ENCODE measurements at regions not wholly inside any gene's neighbourhood (a gene's known extent, or its start where the extent isn't known, plus 50 kb on each side); places are given as distances from the start of the nearest gene placed in this dataset.
"Not testable (repeated sequence)": the region's sequence is repeated elsewhere in the genome, so short reads cannot be mapped to it uniquely, and the experiment has no call there.

DNA sequence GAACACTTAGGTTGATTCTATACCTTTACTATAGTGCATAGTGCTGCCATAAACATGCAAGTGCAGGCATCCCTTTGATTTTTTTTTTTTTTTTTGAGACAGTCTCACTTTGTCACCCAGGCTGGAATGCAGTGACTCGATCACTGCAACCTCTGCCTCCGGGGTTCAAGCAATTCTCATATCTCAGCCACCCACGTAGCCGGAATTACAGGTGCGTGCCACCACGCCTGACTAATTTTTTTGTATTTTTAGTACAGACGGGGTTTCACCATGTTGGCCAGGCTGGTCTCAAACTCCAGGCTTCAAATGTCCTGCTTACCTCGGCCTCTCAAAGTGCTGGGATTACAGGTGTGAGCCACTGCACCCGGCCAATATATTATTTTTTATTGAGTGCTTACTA is 140.0 kb upstream of the OLIG3 start:
- not testable (repeated sequence) for H3K4me1 ChIP-seq (ENCODE audit: insufficient read depth); H3K36me3 ChIP-seq (ENCODE audit: insufficient read depth); H3K4me3 ChIP-seq (ENCODE audit: low read depth, low read length); H3K27ac ChIP-seq (ENCODE audit: low read depth); DNase-seq (ENCODE audit: extremely low spot score)
- WGBS, result 83% methylated on average over 9 of the region's 9 CpGs

DNA sequence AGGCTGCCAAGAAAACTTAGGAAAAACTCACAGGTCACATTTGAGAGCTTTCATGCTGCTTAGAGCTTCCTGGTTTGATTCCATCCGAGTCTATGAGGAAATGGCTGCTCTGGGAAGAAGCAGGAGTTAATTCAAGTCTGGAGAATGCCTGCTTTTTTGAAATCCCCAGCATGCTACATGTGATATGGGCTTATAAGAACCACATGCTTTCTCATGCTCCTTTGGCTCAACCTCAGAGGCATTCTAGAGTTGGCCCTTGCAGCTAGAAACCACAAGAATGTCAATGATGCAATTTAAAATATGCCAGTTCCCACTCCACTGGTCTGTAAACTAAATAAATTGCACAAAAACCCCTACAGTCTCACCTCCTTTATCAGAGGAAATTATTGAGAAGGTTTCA is 142.9 kb upstream of the OLIG3 start:
- WGBS, result 39% methylated on average over 1 of the region's 1 CpG
- Histone ChIP-seq H3K4me1 (ENCODE audit: insufficient read depth) (no peaks in the 10 kb centered on the region), H3K4me3 (ENCODE audit: low read depth, low read length) (no peak overlapping the region), H3K27ac (ENCODE audit: low read depth) (no peak overlapping the region), H3K36me3 (ENCODE audit: insufficient read depth) (no peaks in the 10 kb centered on the region)
- peak; percentile 5 for DNase-seq (ENCODE audit: extremely low spot score)

DNA sequence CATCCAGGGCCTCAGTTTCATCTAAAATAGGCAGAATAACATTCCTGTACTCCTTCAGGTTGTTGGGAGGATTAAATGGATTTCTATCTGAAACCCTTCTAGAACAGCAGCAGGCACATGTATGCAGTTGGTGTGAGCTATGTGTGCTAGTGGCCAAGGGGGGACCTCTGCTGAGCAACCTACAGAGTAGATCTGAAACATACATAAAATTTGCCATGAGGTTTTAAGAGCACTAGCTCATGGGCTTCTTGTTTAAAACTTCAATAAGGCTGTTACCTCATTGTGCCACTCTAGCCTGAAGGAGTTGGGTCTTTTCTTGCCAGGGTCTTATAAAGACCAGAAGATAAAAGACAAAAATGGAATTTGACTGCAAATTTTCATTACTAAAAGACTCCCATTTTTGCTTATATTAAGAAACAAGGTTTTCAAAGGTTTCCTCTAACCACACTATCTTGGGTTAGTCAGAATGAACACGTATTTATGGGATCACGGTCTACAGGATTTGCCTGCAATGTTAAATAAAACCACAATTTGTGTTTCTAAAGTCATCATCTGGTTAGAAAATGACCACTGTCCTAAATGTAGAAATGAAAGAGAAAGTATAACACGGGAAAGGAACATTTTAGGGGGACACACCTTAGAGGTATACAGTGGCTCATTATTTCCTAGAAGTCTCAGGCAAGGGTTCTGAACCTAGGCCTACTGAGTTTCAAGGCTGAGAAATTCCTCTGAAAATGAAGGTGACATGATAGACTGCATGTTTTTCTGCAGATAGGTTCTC is 144.9 kb upstream of the OLIG3 start:
- Histone ChIP-seq H3K4me3 (ENCODE audit: low read depth, low read length) (no peak overlapping the region), H3K4me1 (ENCODE audit: insufficient read depth) (no peaks in the 10 kb centered on the region), H3K36me3 (ENCODE audit: insufficient read depth) (no peaks in the 10 kb centered on the region), H3K27ac (ENCODE audit: low read depth) (no peak overlapping the region)
- DNase-seq (ENCODE audit: extremely low spot score), result no peak
- WGBS, result 62% methylated on average over 3 of the region's 3 CpGs

DNA sequence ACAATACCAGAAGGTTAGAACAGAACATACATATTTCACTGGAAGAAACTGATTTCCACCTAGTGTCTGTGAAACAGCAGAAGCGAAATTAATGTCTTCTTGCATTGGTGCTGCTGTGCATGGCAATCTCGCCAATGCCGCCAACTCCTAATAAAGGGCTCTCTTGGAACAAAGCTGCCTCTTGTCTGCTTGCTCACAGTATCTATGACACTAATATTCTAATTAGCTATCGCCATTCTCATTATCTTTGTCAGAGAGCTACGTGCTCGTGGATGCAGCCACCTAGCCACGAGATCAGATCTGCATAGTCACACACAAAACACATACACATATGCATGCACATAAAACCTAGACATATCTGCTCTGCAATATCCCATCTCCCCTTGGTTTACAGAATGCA is 145.9 kb upstream of the OLIG3 start:
- H3K4me3 ChIP-seq (ENCODE audit: low read depth, low read length), result no peak overlapping the region
- H3K27ac ChIP-seq (ENCODE audit: low read depth), result no peak overlapping the region
- no peaks in the 10 kb centered on the region for H3K4me1 ChIP-seq (ENCODE audit: insufficient read depth)
- H3K36me3 ChIP-seq (ENCODE audit: insufficient read depth), result no peaks in the 10 kb centered on the region
- WGBS, result 87% methylated on average over 7 of the region's 7 CpGs
- no peak for DNase-seq (ENCODE audit: extremely low spot score)

DNA sequence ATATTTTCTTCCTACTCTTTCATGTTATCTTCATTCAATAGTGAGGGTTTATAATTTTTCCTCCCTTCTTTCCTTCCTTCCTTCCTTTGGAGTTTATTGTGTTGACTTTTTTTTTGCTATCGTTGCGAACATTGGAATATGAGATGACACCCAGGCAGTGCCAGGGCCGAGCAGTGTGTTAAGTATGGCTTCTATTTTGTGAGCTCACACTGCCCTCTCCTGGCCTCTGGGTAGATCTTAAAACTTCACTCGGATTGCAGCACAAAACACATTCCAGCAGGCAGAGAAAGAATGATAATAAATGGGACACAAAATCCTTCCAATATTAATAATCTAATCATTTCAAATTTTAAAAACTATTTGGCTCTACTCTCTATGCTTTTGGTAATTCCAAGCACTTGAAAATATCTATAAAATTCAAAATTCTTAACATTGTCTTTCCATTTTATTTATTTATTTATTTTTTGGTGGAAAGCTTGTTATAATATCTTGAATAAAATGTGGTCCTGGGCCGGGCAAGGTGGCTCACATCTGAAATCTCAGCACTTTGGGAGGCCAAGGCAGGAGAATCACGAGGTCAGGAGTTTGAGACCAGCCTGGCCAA is 147.4 kb upstream of the OLIG3 start:
- Histone ChIP-seq H3K4me1 (ENCODE audit: insufficient read depth) (no peaks in the 10 kb centered on the region), H3K4me3 (ENCODE audit: low read depth, low read length) (no peak overlapping the region), H3K36me3 (ENCODE audit: insufficient read depth) (no peaks in the 10 kb centered on the region), H3K27ac (ENCODE audit: low read depth) (no peak overlapping the region)
- DNase-seq (ENCODE audit: extremely low spot score), result peak; percentile 32
- 11% methylated on average over 6 of the region's 6 CpGs for WGBS

DNA sequence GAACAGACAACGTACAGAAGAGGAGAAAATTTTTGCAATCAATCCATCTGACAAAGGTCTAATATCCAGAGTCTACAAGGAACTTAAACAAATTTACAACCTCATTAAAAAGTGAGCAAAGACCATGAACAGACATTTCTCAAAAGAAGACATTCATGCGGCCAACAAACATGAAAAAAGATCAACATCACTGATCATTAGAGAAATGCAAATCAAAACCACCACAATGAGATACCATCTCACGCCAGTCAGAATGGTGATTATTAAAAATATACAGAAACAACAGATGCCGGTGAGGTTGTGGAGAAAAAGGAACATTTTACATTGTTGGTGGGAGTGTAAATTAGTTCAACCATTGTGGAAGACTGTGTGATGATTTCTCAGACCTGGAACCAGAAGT is 149.0 kb upstream of the OLIG3 start:
- 66% methylated on average over 4 of the region's 4 CpGs for WGBS
- DNase-seq (ENCODE audit: extremely low spot score); H3K4me1 ChIP-seq (ENCODE audit: insufficient read depth); H3K4me3 ChIP-seq (ENCODE audit: low read depth, low read length); H3K36me3 ChIP-seq (ENCODE audit: insufficient read depth); H3K27ac ChIP-seq (ENCODE audit: low read depth): not testable (repeated sequence)

DNA sequence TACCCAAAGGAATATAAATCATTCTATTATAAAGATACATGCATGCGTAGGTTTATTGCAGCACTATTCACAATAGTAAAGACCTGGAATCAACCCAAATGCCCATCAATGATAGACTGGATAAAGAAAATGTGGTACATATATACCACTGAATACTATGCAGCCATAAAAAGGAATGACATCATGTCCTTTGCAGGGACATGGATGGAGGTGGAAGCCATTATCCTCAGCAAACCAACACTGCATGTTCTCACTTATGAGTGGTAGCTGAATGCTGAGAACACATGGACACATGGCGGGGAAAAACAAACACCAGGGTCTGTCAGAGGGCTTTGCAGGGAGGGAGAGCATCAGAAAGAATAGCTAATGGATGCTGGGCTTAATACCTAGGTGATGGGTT is 149.4 kb upstream of the OLIG3 start:
- WGBS, result 52% methylated on average over 2 of the region's 2 CpGs
- not testable (repeated sequence) for H3K4me1 ChIP-seq (ENCODE audit: insufficient read depth); H3K4me3 ChIP-seq (ENCODE audit: low read depth, low read length); DNase-seq (ENCODE audit: extremely low spot score); H3K27ac ChIP-seq (ENCODE audit: low read depth); H3K36me3 ChIP-seq (ENCODE audit: insufficient read depth)

DNA sequence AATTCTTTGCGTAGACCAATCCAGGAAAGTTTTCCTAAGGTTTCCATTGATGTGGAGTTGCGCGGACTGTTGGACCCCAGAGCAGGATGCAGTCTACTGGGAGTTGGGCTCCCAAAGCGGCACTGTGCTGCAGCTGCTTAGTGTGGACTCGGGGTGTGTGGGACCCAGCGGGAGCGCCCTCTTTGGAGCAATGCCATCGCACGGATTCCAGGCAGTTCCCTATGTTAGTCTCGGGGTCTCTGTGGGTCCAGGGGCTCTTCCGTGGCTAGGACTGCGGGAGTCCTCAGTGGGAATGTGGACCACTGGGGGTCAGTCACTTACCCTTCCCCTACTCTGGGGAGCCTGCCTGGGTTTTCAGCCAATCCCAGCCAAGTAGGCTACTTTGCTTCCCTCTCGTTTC is 151.7 kb upstream of the OLIG3 start:
- no peaks in the 10 kb centered on the region for H3K4me1 ChIP-seq (ENCODE audit: insufficient read depth)
- no peaks in the 10 kb centered on the region for H3K36me3 ChIP-seq (ENCODE audit: insufficient read depth)
- WGBS, result 89% methylated on average over 13 of the region's 13 CpGs
- no peak overlapping the region for H3K27ac ChIP-seq (ENCODE audit: low read depth)
- H3K4me3 ChIP-seq (ENCODE audit: low read depth, low read length), result no peak overlapping the region
- no peak for DNase-seq (ENCODE audit: extremely low spot score)

DNA sequence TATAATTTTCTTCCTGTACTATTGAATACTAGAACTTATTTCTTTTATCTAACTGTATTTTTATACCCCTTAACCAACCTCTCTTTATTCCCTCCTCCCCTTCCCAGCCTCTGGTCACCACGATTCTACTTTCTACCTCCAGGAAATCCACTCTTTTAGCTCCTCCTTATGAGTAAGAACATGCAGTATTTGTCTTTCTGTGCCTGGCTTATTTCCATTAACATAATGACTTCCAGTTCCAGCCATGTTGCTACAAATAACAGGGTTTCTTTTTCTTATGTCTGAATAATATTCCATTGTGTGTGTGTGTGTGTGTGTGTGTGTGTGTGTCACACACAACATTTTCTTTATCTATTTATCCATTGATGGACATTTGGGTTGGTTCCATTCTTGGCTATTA is 152.3 kb upstream of the OLIG3 start:
- no peak for DNase-seq (ENCODE audit: extremely low spot score)
- Histone ChIP-seq H3K36me3 (ENCODE audit: insufficient read depth) (no peaks in the 10 kb centered on the region), H3K4me3 (ENCODE audit: low read depth, low read length) (no peak overlapping the region), H3K27ac (ENCODE audit: low read depth) (no peak overlapping the region), H3K4me1 (ENCODE audit: insufficient read depth) (no peaks in the 10 kb centered on the region)
- 0% methylated on average over 1 of the region's 1 CpG for WGBS

DNA sequence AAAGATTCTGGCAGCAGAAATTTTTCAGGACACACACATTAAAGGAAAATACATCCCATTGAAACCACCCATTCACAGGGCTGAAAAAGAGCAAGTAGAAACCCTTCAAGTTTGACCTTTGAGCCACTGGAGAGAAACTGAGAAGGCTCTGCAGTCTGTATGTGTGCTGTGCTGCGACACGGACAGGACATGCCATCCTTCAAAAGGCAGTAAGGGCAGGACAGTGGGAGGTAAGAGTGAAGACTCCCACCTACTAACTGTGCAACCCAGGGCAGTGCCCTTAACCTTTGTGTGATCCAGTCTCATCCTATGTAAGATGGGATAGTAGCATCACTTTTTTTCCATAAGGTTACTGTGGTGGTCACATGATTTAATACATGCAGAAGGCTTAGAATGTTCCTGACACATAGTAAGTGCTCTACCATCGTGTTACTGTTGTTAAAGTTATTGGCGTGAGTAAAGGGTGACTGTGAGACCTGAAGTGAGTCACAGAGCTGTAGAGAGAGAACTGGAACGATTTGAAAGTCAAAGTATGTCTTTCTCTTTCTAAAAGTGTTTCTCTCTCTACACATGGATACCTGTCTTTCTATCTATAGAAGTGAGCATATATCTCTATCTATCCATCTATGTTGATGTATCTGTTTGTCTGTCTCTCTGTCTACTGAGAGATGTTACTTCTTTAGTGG is 153.7 kb upstream of the OLIG3 start:
- Histone ChIP-seq H3K27ac (ENCODE audit: low read depth) (no peak overlapping the region), H3K4me3 (ENCODE audit: low read depth, low read length) (no peak overlapping the region), H3K4me1 (ENCODE audit: insufficient read depth) (no peaks in the 10 kb centered on the region), H3K36me3 (ENCODE audit: insufficient read depth) (no peaks in the 10 kb centered on the region)
- DNase-seq (ENCODE audit: extremely low spot score), result no peak
- WGBS, result 70% methylated on average over 5 of the region's 5 CpGs

DNA sequence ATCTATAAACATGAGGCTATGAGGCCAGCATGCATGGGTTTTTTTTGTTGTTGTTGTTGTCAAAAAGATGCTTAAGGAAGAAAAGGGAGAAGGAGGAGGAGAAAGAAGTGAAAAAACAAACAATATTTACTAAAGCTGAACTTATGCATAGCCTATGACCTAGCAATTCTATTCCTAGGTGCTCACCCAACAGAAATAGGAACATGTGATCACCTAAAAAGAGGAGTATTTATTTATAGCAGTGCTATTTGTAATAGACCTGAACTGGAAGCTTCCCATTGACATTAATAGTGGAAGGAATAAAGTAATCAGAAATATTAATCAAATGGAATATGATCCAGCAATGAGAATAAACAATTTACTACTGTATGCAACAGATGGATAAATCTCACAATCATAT is 156.5 kb upstream of the OLIG3 start:
- DNase-seq (ENCODE audit: extremely low spot score), result no peak
- Histone ChIP-seq H3K36me3 (ENCODE audit: insufficient read depth) (no peaks in the 10 kb centered on the region), H3K27ac (ENCODE audit: low read depth) (no peak overlapping the region), H3K4me3 (ENCODE audit: low read depth, low read length) (no peak overlapping the region), H3K4me1 (ENCODE audit: insufficient read depth) (no peaks in the 10 kb centered on the region)

DNA sequence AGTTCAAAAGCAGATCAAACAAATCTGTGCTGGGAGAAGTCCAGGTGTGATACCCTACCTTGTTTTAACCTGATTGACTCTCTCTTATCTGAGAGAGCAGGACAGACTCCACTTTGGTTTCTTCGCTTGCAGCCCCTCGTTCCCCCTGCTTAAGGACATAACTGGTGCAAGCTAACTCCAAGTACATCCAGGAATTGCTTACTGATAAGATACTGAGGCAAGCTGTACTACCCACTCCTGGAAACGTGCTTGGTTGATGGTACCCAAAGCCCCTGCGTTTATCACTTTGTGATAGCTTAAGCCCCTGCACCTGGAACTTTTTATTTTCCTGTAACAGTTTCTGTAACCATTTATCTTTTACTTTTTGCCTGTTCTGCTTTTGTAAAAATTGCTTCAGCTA is 157.0 kb upstream of the OLIG3 start:
- Histone ChIP-seq H3K4me3 (ENCODE audit: low read depth, low read length) (no peak overlapping the region), H3K27ac (ENCODE audit: low read depth) (no peak overlapping the region), H3K36me3 (ENCODE audit: insufficient read depth) (no peaks in the 10 kb centered on the region), H3K4me1 (ENCODE audit: insufficient read depth) (no peaks in the 10 kb centered on the region)
- 30% methylated on average over 4 of the region's 4 CpGs for WGBS
- no peak for DNase-seq (ENCODE audit: extremely low spot score)

DNA sequence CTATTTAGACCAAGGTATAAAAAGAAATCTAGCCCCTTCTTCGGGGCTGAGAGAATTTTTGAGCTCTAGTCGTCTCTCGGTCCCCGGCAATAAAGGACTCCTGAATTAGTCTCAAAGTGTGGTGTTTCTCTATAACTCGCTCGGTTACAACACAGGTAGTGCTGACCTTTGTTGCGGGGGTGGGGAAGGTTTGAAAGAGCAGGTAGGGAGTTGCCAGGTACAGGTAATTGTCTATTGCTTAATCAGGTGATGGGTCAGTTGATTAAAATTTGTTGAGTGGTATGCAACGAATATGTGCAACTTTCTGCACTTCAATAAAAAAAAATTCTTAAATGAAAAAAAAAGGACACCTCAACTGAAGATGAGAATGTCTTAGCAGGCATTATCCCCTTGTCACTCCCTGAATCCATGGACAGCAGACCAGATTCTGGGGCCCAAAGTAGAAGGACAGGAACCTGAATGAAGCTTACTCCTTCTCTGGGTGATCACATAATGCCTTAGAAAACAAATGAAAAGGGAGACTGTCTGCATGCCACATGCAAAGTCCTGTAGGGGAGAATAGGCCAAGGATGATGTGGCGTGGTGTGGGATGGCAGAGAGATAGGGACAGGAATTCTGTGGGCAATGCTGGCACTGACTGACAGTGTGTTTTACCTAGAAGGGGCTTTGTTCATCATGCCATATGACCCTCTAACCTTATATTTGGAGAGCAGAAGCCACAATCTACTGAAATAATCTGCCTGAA is 157.6 kb upstream of the OLIG3 start:
- WGBS, result 76% methylated on average over 9 of the region's 9 CpGs
- no peak overlapping the region for H3K27ac ChIP-seq (ENCODE audit: low read depth)

More for the DNA sequence above, 157.6 kb upstream of the OLIG3 start:
- no peak for DNase-seq (ENCODE audit: extremely low spot score)
- Histone ChIP-seq H3K4me3 (ENCODE audit: low read depth, low read length) (no peak overlapping the region), H3K36me3 (ENCODE audit: insufficient read depth) (no peaks in the 10 kb centered on the region), H3K4me1 (ENCODE audit: insufficient read depth) (no peaks in the 10 kb centered on the region)
